Activated naive CD8-positive, alpha-beta T cell treated with anti-CD3 and anti-CD28 coated beads, Interleukin-2, amount 50 U/mL, for 24 hours (primary cell): ENCODE measurements at regions not wholly inside any gene's neighbourhood (a gene's known extent, or its start where the extent isn't known, plus 50 kb on each side); places are given as distances from the start of the nearest gene placed in this dataset.

Source experiments
- ATAC-seq: fragments of 150-1000 bp; cut with Tn5 transposase; one replicate; pipeline ENCODE4 v1.10.0; 2021
- DNase-seq: peaks from one replicate; pipeline ENCODE4 v3.0.0; 2021
- H3K27ac Mint-ChIP-seq: one replicate; pipeline ENCODE4 v1.8.0; 2021; ENCODE audit warnings: mild to moderate bottlenecking, mixed read lengths
- H3K27me3 Mint-ChIP-seq: one replicate; pipeline ENCODE4 v1.8.0; 2021; ENCODE audit warnings: mixed read lengths
- H3K36me3 Mint-ChIP-seq: one replicate; pipeline ENCODE4 v1.8.0; 2021; ENCODE audit warnings: low read depth, mixed read lengths
- H3K4me1 Mint-ChIP-seq: one replicate; pipeline ENCODE4 v1.8.0; 2021; ENCODE audit warnings: mixed read lengths
- H3K4me3 Mint-ChIP-seq: one replicate; pipeline ENCODE4 v1.8.0; 2021; ENCODE audit warnings: mild to moderate bottlenecking, moderate library complexity, mixed read lengths
- H3K9me3 Mint-ChIP-seq: one replicate; pipeline ENCODE4 v1.8.0; 2021; ENCODE audit warnings: mixed read lengths

GRCh38 chr11:82373781-82374542, 359.7 kb downstream of the FAM181B start:
- ATAC-seq (no peak), DNase-seq (no peak)
- Mint-ChIP-seq H3K36me3 (no peaks in the 10 kb centered on the region), H3K27me3 (no peaks in the 10 kb centered on the region), H3K4me3 (no peak overlapping the region), H3K27ac (no peak overlapping the region), H3K9me3 (no peaks in the 10 kb centered on the region), H3K4me1 (no peaks in the 10 kb centered on the region)

DNA sequence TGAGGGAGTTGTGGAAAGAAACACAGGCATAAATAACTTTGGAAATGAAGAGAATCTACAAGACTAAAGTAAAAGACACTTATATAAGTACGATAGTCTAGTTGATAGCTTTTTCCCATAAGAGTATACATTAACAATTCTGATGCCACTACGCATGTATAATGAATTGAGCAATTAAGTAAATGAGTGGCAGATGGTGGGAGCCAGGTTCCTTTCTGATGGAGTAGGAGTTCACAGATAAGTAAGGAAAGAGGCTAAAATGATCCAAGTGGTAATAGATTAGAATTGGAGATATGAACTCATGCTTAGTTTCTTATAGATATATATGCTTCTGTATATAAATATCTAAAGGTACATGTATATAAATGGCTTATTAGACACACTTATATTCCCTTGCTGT, 368.3 kb downstream of the FAM181B start:
- Mint-ChIP-seq H3K4me3 (no peak overlapping the region), H3K27me3 (no peaks in the 10 kb centered on the region), H3K27ac (no peak overlapping the region), H3K9me3 (no peaks in the 10 kb centered on the region), H3K4me1 (no peaks in the 10 kb centered on the region), H3K36me3 (no peaks in the 10 kb centered on the region)
- DNase-seq (no peak), ATAC-seq (no peak)

DNA sequence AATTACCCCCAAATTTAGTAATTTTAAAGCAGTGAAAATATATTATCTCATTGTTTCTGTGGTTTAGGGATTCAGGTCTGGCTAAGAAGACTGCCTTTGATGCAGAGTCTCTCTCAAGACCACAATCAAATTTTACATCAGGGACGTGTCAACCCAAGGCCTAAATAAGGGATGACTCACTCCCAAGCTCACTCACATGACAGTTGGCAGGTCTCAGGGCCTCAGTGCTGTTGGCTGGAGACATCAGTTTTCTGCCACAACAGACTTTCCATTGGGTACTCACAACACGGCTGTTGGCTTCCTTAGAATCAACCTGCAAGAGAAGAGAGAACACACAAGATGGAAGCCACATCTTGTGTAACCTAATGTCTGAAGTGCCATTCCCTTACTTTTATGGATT, 377.3 kb downstream of the FAM181B start:
- no peaks in the 10 kb centered on the region for H3K36me3 Mint-ChIP-seq
- no peak for ATAC-seq
- no peak overlapping the region for H3K4me3 Mint-ChIP-seq
- peaks cover 5% of the 10 kb centered on the region for H3K9me3 Mint-ChIP-seq
- H3K27ac Mint-ChIP-seq: no peak overlapping the region
- no peak for DNase-seq
- H3K4me1 Mint-ChIP-seq: no peaks in the 10 kb centered on the region
- H3K27me3 Mint-ChIP-seq: no peaks in the 10 kb centered on the region

DNA sequence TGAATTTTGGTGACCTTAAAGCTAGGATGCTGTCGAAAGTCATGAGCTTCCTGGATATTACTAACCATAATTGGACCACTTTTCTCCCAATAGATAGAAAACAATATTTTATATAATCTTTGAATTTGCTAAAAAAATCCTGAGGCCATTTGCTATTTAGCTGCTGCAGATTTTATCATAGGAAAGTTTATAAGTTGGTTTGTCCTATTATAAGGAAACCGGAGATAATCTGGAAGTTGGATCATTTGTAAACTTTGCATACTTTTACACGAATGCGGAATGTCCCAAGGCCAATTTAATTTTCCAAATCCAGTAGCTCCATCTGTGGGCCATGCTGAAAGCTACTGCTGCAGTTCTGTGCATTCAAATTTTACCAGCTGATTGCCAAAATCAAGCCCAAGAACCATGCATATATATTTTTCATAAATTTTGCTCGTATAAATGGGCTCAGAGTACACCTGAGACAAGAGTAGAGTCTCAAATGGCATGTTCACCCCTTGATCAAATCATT, 378.3 kb downstream of the FAM181B start:
- no peak overlapping the region for H3K4me3 Mint-ChIP-seq
- no peaks in the 10 kb centered on the region for H3K27me3 Mint-ChIP-seq
- peaks cover 5% of the 10 kb centered on the region for H3K9me3 Mint-ChIP-seq
- H3K4me1 Mint-ChIP-seq: no peaks in the 10 kb centered on the region
- DNase-seq: no peak
- H3K36me3 Mint-ChIP-seq: no peaks in the 10 kb centered on the region
- H3K27ac Mint-ChIP-seq: no peak overlapping the region
- no peak for ATAC-seq

DNA sequence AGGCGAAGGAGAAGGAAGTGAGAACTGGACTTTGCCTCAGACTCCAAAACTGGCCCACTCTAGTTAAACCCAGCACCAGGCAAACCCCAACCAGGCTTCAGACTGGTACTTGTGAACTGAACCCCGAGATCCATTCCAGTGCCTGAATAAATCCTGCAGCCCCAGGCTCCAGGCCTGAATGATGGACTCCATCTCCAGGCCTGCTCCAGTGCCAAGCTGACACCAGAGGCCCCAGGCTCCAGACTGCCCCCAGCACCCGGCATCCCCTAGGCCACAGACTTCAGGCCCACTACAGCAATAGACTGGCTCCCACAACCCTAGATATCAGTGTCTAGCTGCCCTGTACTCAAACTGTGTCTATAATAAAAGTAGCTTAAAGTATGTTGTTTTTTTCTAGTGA, 406.8 kb downstream of the FAM181B start:
- no peak overlapping the region for H3K27ac Mint-ChIP-seq
- ATAC-seq: peak; percentile 28
- no peak for DNase-seq
- H3K4me1 Mint-ChIP-seq: no peaks in the 10 kb centered on the region
- no peak overlapping the region for H3K4me3 Mint-ChIP-seq
- H3K9me3 Mint-ChIP-seq: no peaks in the 10 kb centered on the region
- no peaks in the 10 kb centered on the region for H3K36me3 Mint-ChIP-seq
- H3K27me3 Mint-ChIP-seq: no peaks in the 10 kb centered on the region

DNA sequence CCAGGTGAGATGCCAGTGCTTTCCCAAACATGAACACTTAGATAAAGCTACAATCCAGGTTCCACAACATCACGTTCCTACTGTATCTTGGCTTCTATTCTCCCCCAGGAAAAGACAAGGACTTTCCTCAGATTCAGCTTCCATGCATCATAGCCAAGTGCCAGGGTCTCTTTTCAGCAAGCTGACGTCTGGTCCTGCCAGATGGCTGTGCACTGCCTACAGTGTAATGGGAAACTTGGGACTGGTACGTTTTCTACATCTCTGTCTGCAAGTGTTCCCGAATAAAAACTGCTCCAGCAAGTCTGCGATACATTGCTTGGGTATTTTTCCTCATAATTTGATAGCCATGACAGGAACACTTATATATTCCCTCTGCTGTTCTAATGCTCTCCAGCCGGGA, 412.5 kb downstream of the FAM181B start:
- ATAC-seq: no peak
- no peaks in the 10 kb centered on the region for H3K9me3 Mint-ChIP-seq
- H3K27ac Mint-ChIP-seq: no peak overlapping the region
- H3K36me3 Mint-ChIP-seq: no peaks in the 10 kb centered on the region
- no peaks in the 10 kb centered on the region for H3K4me1 Mint-ChIP-seq
- no peaks in the 10 kb centered on the region for H3K27me3 Mint-ChIP-seq
- no peak for DNase-seq
- H3K4me3 Mint-ChIP-seq: no peak overlapping the region

DNA sequence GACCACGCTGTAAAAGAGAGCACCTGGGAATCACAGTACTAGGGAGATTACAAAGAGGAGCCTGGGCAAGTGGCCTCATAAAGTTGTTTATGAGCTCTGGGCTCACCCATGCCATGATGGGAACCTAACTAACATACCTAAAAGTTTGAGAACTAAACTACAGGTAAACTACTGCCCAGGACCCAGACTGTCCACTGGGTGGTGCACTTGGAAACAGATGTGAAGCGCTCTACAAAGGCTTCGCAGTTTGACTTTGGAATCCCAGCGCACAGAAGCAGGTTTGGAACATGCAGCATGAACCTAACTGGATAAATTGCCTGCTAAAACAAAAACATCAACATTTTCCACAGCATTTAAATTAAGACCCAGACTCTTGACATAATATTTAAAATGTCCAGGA, 418.6 kb downstream of the FAM181B start:
- no peaks in the 10 kb centered on the region for H3K36me3 Mint-ChIP-seq

DNA sequence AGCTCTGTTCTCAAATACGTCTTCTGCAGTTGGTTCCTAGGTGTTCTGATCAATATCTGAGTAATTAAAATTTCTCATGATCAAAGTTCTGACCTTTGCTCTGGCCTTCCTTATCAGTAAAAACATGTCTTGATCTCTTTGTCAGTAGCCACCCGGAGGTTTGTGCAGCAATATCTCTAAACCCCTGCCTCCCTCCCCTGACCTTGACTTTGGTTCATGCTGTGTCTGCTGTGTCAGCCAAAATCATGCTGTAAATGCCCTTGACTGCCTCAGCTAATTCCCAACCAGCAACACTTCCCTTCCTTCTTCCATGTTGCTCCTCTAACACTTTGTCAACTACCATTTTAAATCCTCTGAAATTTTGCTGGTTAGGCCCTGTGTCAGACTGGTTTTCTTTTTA, 424.7 kb downstream of the FAM181B start:
- H3K4me3 Mint-ChIP-seq: no peak overlapping the region
- DNase-seq: no peak
- no peaks in the 10 kb centered on the region for H3K4me1 Mint-ChIP-seq
- no peaks in the 10 kb centered on the region for H3K27me3 Mint-ChIP-seq
- H3K27ac Mint-ChIP-seq: no peak overlapping the region
- ATAC-seq: no peak
- H3K9me3 Mint-ChIP-seq: no peaks in the 10 kb centered on the region
- no peaks in the 10 kb centered on the region for H3K36me3 Mint-ChIP-seq

More for the DNA sequence above, 418.6 kb downstream of the FAM181B start:
- no peak overlapping the region for H3K27ac Mint-ChIP-seq
- DNase-seq (peak; percentile 2), ATAC-seq (no peak)
- H3K27me3 Mint-ChIP-seq: no peaks in the 10 kb centered on the region
- H3K4me3 Mint-ChIP-seq: no peak overlapping the region
- no peaks in the 10 kb centered on the region for H3K9me3 Mint-ChIP-seq
- no peaks in the 10 kb centered on the region for H3K4me1 Mint-ChIP-seq

DNA sequence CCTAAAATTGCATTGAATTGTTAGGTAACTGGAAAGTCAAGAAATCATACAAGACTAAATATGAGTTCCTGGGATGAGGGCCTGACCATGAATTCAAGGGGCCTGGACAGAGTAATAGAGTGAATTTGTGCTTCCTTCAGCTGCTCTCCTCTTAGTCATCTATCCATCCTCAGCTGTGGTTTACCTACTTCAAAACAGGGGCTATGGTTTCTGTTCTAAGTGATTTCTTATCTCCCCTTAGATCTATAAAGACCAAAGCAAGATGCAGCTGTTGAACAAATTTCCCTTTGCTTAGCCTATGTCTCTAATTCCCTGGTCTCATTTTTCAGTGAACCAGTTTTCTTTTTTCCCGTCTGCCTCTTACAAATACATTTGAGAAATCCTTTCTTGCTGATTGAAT, 428.5 kb downstream of the FAM181B start:
- DNase-seq (no peak), ATAC-seq (no peak)
- Mint-ChIP-seq H3K9me3 (no peaks in the 10 kb centered on the region), H3K27me3 (no peaks in the 10 kb centered on the region), H3K4me3 (no peak overlapping the region), H3K4me1 (no peaks in the 10 kb centered on the region), H3K36me3 (no peaks in the 10 kb centered on the region), H3K27ac (no peak overlapping the region)

- Mint-ChIP-seq H3K4me1 (no peaks in the 10 kb centered on the region), H3K27me3 (no peaks in the 10 kb centered on the region), H3K9me3 (no peaks in the 10 kb centered on the region), H3K4me3 (no peak overlapping the region), H3K27ac (no peak overlapping the region), H3K36me3 (no peaks in the 10 kb centered on the region)
- DNase-seq (no peak), ATAC-seq (no peak)
Measured at GRCh38 chr11:82303671-82304070, 430.0 kb downstream of the FAM181B start.

DNA sequence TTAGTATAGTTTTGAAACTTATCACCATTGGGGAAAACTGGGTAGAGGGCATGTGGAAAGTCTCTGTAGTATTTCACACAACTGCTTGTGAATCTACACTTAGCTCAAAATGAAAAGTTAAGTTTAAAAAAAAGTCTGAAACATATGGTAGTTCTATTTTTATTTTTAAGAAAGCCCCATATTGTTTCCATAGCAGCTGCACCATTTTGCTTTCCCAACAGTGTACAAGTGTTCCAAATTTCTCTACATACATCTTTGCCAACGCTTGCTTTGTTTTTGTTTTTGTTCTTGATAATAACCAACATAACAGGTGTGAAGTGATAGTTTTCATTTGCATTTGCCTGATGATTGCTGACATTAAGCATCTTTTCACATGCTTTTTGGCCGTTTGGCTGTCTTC, 445.2 kb downstream of the FAM181B start:
- Mint-ChIP-seq H3K36me3 (no peaks in the 10 kb centered on the region), H3K9me3 (peaks cover 12% of the 10 kb centered on the region), H3K27ac (no peak overlapping the region), H3K27me3 (no peaks in the 10 kb centered on the region), H3K4me1 (no peaks in the 10 kb centered on the region), H3K4me3 (no peak overlapping the region)
- ATAC-seq (no peak), DNase-seq (no peak)

DNA sequence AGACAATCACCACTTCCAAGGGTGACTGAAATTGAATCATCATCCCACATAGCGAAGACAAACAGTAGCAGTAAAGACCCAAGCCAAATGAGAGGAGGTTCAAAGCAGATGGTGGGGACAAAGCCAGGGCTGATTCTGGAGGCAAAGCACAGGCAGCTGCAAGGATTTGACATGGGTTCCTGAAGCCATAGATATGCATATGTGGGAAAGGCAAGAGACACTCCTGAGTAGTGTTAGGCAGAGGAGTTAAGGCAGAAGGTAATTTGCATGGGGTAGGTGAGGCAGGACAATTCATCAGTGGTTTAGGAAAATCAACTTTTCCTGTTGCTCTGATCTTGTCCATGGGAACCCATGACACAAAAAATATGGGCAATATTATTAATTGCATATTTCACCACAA, 462.8 kb downstream of the FAM181B start:
- H3K4me1 Mint-ChIP-seq: no peaks in the 10 kb centered on the region
- H3K27me3 Mint-ChIP-seq: no peaks in the 10 kb centered on the region
- H3K36me3 Mint-ChIP-seq: no peaks in the 10 kb centered on the region
- no peak overlapping the region for H3K4me3 Mint-ChIP-seq
- no peak for DNase-seq
- ATAC-seq: no peak
- H3K27ac Mint-ChIP-seq: no peak overlapping the region
- H3K9me3 Mint-ChIP-seq: peaks cover 6% of the 10 kb centered on the region

DNA sequence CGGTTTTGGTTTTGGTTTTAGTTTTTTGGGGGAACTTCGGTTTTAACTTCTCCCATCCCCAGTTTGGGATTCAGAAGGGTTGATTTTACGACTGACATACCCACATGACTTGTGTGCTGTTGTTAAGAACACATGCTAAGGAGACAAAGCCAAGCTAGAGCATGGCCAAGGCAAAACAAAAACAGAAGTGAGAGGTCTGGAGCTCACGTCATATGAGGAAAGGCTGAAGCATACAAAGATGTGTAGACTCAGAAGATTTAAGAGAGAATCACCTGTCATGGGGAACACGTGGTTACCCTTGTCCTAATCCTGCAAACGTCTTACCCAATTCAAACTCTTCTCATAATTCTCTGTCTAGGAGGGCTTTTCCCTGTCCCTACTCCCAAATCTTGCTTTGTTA, 465.0 kb downstream of the FAM181B start:
- peaks cover 6% of the 10 kb centered on the region for H3K9me3 Mint-ChIP-seq
- no peaks in the 10 kb centered on the region for H3K27me3 Mint-ChIP-seq
- H3K4me1 Mint-ChIP-seq: no peaks in the 10 kb centered on the region
- H3K27ac Mint-ChIP-seq: no peak overlapping the region
- no peak overlapping the region for H3K4me3 Mint-ChIP-seq
- no peaks in the 10 kb centered on the region for H3K36me3 Mint-ChIP-seq
- ATAC-seq: no peak
- no peak for DNase-seq

DNA sequence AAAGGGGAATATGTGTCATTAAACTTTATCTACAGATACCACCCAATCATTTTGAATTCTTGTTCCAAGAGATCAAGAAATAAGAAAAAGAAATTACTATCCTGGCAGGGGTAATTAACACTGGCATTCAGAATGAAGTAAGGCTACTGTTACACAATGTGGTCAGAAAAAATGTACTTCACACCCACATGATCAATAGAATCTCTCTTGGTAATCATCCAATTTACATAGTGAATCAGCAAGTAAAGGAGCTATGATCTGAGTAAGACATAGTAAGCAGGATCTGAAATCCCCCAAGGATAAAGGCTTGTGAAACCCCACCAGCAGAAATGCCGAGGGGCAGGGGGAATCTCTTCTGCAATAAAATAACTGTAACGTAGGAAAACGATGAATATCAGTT, 466.5 kb downstream of the FAM181B start:
- H3K4me1 Mint-ChIP-seq: no peaks in the 10 kb centered on the region
- H3K36me3 Mint-ChIP-seq: no peaks in the 10 kb centered on the region

GRCh38 chr11:82261367-82261766, 472.3 kb downstream of the FAM181B start:
- DNase-seq (no peak), ATAC-seq (no peak)
- no peaks in the 10 kb centered on the region for H3K27me3 Mint-ChIP-seq
- H3K4me1 Mint-ChIP-seq: no peaks in the 10 kb centered on the region
- H3K9me3 Mint-ChIP-seq: no peaks in the 10 kb centered on the region
- H3K27ac Mint-ChIP-seq: no peak overlapping the region
- H3K4me3 Mint-ChIP-seq: no peak overlapping the region
- H3K36me3 Mint-ChIP-seq: no peaks in the 10 kb centered on the region

More for the DNA sequence above, 466.5 kb downstream of the FAM181B start:
- no peak overlapping the region for H3K27ac Mint-ChIP-seq
- peaks cover 6% of the 10 kb centered on the region for H3K9me3 Mint-ChIP-seq
- H3K27me3 Mint-ChIP-seq: no peaks in the 10 kb centered on the region
- no peak for DNase-seq
- ATAC-seq: no peak
- no peak overlapping the region for H3K4me3 Mint-ChIP-seq

DNA sequence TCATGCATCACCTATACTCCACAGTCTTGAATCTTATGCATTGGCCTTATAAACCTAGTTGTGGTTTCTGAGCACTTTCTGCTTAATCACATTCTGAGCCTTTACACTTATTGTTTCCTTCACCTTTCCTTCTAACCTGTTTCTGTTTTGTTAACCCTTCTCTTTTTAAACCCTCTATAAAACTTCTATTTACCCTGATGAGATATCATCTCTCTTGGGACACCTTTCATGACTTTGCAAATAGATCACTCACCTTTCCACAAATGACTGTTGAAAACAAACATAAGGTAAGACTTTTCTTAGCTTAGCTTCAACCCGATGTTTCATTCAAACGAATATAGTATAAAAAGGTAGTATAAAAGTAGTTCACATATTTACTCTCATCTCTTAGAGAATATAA, 483.6 kb downstream of the FAM181B start:
- H3K4me1 Mint-ChIP-seq: no peaks in the 10 kb centered on the region

More for the DNA sequence above, 483.6 kb downstream of the FAM181B start:
- DNase-seq (no peak), ATAC-seq (no peak)
- Mint-ChIP-seq H3K27me3 (no peaks in the 10 kb centered on the region), H3K27ac (no peak overlapping the region), H3K9me3 (no peaks in the 10 kb centered on the region), H3K36me3 (no peaks in the 10 kb centered on the region), H3K4me3 (no peak overlapping the region)
